Medulla oblongata (tissue), 1 donor: ENCODE measurements at regions not wholly inside any gene's neighbourhood (a gene's known extent, or its start where the extent isn't known, plus 50 kb on each side); places are given as distances from the start of the nearest gene placed in this dataset.

Experiments used
- DNase-seq: peaks from one replicate; pipeline ENCODE4 v3.0.0-alpha.2; 2015; ENCODE audit errors: extremely low spot score

DNA sequence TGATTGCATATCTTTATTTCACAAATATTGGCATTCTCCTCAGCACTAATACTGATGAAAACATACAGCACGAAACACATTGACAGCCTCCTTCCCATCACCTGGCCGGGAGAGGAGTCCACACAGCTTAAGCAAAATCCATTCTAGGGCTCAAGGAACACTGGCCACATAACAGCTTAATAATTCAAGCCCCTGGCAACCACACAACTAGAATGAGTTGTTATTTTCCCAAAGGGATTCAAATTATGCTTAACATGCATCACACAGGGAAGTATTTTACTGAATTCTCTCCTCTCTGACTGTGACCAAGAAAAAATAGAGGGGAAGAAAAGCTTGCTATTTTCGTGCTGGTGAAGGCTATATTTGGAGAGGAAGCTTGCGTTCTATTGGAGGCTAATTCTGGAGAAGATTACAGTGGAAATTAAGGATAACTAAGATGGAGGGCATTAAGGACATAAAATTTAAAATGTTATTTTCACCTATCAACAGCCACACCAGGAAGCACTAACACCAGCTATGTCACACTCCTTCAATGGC lies 198.5 kb downstream of the ADGRG6 start:
- no peak for DNase-seq

GRCh38 chr6:142501795-142502194 lies 200.0 kb downstream of the ADGRG6 start:
- no peak for DNase-seq

- no peak for DNase-seq
These were observed 205.3 kb downstream of the ADGRG6 start for GRCh38 chr6:142507065-142507464.

DNA sequence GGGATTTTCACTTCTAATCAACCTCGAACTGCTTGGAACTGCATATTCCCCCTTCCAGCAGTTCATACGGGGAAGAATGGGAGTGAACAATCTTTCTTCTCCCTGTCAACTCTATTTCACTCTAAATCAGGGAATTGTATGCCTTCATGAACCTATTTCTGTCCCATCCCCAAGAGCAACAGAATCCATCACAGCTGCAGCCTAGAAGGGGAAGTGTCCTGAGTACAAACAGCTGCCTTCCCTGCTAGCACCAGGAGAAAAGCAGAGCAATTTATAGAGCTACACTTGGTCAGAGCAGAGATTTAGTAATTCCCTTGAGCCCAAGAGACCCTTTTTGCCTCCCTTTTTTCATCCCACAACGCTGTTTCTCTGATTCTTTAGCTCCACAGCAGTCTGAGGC lies 208.4 kb downstream of the ADGRG6 start:
- DNase-seq: no peak

- no peak for DNase-seq
These were observed 216.3 kb downstream of the ADGRG6 start for GRCh38 chr6:142518126-142518525.

GRCh38 chr6:142518761-142519160 lies 217.0 kb downstream of the ADGRG6 start:
- no peak for DNase-seq

GRCh38 chr6:142521791-142522190 lies 220.0 kb downstream of the ADGRG6 start:
- no peak for DNase-seq

DNA sequence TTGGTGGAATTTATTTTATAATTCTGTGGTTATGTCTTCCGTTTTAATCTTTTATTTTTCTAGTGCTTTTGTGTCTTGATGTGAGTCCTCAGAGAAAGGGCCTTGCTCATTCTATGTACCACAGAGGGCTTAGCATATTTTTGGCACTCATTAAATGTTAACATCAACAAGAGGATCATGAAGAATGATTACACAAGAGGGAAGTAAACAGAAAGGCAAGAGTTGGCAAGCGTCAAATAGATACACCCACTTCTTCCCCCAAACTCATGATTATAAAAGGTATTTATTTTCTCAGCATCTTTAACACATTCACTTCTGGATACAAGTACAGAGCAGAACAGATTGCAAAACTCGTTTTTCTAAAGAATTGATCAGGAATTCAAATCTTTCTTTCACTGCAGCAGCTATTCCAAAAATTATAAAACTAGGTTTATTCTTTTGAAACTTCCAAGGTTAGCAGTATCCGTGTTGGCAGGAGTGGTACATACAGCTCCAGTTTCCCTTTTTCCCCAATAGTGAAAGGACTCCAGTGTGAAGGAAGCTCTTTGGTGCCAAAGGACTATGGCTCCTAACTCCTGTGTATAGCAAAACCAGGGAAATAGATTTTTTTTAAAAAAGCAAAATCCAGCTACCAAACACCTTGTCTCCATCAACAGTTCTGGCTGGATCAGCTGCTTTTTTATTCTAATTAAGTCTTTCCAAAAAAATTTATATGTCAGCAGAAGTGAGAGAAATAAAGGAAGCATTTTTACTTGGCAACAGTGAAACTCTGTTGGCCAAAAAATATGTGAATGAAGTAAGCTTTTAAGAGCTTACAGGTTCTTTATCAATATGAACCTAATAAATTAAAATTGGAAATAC lies 221.9 kb downstream of the ADGRG6 start:
- DNase-seq: no peak

DNA sequence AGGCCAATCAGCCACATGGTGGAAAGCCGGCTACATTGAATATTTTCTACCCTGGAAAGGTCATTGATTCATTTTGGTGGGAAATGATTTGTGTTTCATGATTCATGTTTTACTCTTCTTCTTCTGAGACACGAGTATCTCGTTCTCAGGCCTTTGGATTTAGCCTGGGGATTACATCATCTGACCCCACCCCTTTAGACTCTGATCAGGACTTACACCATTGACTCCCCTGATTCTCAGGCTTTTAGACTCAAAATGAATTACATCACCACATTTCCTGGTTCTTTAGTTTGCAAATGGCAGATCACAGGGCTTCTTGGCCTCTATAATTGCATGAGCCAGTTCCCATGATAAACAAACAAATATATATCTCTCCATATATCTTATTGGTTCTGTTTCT lies 228.8 kb downstream of the ADGRG6 start:
- DNase-seq: no peak

GRCh38 chr6:142531727-142532126 lies 229.9 kb downstream of the ADGRG6 start:
- no peak for DNase-seq

DNA sequence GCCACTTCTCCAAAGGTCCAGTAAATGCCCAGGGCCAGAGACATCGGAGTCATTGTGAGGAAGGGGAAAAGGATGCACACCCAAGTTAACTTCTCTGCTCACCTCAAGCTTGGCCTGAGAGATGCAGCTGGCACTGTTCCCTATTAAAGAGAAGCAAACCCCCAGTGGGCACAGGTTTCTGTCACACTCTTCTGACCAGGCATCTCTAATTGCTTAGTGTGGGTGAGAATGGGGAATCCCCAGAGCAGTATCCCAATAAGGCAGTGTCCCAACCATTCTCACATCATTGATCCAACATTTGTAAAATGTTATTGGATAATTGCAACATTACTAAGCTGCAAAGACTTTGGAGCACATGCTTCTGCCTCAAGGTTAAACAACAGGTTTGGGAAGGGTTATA lies 232.3 kb downstream of the ADGRG6 start:
- no peak for DNase-seq

- no peak for DNase-seq
These were observed 232.7 kb downstream of the ADGRG6 start for GRCh38 chr6:142534484-142534883.

DNA sequence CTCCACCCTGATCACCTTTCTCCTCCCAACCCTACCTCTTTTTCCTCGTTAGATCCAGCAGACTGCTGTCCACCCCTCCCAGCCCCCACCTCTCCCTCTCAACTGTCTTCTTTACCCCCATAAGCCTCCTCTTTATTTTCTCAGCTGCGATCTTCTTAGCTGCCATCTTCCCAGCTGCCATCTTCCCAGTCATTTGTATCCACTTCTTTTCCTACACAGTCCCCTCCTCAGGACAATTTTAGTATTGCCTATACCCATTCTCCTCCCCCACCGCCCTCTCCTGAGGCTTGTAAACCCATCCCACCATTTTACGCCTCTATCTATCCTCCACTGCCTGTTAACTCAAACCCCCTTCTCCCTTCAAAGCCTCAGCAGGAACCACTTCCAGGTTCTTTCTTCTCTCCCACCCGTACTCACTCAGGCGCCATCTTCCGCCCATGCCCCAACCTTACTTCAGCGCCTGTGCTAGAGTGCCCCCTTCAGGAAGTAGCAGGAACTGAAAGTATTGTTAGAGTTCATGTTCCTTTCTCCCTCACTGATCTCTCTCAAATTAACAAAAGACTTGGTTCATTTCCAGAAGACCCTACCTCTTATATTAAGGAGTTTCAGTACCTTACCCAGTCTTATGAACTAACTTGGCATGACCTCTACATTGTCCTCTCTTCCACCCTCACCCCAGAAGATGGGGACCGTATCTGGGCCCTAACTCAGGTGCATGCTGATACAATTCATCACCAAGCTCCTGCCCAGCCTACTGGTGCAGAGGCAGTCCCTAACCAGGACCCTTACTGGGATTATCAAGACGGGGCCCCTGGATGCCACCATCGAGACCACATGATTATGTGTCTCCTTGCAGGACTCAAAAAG lies 236.0 kb downstream of the ADGRG6 start:
- no peak for DNase-seq

DNA sequence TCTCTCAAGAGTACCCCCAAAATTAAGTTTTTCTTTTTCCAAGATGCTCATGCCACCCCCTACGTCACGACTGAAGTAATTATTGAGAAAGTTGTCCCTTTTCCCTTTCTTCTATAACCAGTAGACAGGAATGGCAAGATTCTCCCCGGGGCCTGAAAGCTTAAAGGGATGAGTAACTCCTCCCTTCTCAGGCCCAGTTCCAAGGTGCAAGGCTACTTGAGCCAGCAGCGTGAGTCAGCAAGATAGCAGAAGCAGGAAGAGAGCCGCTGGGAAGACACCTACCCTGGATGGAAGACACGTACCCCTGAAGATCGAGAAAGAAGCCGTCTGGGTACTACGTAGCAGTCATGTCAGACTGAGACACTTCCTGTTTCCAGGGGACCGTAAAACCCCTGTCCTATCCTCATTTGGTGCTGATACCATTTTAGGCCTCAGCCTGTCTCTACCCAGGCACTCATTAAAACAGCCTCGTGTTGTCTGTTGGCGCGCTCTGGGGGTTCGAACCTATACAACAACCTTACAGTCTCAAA lies 241.0 kb downstream of the ADGRG6 start:
- DNase-seq: no peak

- no peak for DNase-seq
These were observed 241.8 kb downstream of the ADGRG6 start for GRCh38 chr6:142543606-142544005.

GRCh38 chr6:142544199-142544838 lies 242.5 kb downstream of the ADGRG6 start:
- no peak for DNase-seq

DNA sequence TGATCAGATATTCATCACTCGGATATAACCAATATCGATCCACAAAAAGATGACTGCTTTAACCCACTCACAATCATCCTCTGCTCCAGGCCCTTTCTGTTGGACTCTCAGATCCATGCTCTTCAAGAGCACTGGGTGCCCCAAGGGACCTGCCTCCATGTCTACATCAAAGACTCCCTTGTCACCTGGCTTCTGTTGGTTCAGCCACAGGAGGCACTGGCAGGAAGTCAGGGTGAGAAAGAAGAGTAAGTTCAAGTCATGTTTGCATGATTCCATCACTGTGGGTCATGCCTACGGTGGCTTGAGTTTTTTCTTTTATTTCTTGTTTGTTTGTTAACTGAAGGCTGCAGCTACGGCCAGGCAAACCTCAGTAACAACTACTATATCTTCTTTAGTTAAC lies 243.3 kb downstream of the ADGRG6 start:
- no peak for DNase-seq

DNA sequence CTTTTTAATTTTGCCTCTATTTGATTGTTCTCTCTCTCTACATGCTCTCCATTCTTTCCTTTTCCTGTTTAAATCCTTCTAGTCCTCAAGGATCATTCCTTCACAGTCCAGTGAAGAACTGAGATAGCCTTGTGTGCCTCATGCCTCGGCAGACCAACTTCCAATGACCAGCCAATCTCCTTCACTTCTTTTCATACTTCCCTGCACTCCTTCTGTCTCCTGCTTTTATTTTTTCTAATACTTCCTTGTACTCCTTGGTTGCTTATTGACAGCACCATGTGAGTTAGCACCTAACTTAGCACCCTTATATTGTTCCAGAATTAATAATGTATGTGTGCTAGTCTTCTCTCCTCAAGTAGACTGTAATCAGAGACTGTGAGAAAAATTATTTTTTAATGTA lies 246.8 kb downstream of the ADGRG6 start:
- no peak for DNase-seq

DNA sequence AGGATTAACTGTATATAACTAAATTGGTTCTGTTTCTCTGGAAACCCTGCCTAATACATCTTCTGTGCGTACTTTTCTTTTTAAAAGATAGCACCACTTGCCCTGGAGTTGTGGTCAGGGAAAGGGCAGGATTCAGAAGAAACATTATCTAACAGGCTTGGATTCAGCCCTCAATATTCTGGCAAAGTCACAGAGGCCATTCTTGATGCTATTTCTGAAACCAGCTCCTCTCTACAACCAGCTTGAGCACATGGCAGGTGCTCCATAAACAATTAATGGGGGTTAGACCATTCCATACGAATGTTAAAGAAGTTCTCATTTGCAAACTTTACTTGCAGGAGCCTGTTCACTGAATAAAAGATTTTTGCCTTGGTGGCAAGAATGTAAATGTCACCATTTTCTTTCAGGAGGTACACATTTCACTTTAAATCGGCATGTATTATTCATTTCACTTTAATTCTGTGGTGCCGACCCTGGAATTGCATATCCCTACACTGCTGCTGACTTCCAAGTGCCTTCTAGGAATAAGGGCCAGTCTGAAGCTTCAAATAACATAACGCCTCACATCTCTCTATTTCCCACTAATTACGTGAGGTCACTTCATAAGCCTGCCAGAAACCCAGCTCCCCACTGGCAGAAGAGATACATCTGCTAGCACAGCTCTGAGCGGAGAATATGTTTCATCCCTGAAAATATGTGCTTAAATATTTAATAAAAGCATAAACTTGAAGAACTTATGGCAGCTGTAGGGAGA lies 248.7 kb downstream of the ADGRG6 start:
- DNase-seq: no peak

DNA sequence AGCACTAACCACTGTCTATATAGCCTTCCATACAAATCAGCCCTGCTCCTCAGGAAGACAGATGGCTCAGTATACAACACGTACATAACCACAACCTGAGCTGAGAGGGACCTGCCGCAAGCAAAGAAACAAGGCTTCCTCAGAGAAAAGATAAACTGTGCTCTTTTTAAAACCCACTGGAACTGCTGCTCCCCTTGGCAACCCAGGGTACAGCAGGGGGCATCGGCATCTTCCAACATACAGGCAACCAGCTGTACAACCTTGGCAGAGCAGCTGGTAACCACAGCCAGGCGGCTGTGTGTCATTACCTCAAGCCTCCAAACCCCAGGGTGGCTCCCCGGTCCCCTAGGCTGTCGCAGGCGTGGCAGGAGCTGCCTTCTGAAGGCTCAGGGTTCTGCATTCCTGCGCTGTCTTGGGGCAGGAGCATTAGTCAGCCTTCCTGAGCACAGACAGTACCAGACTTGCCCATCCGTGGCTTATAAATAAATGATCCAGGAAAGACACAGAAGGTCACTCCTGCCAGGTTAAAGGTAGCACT lies 249.5 kb downstream of the ADGRG6 start:
- DNase-seq: no peak

- no peak for DNase-seq
These were observed 257.0 kb downstream of the ADGRG6 start for GRCh38 chr6:142558786-142559185.
